ENCODE measurements at regions not wholly inside any gene's neighbourhood (a gene's known extent, or its start where the extent isn't known, plus 50 kb on each side); places are given as distances from the start of the nearest gene placed in this dataset.
"Not testable (repeated sequence)": the region's sequence is repeated elsewhere in the genome, so short reads cannot be mapped to it uniquely, and the experiment has no call there.

GRCh38 chr5:176754376-176754973 is 55.9 kb upstream of the UNC5A start:
- ChIA-PET POLR2A (no interaction called here), CTCF (interaction anchor here (0.7 kb wide), 1 partner anchor 80 kb away, joined by 3 read pairs; no protein-coding TSS in a partner anchor)
- Histone ChIP-seq H3K4me3 (ENCODE audit: low read depth in 2 of 2, low read length in 2 of 2) (no peak overlapping the region), H3K36me3 (ENCODE audit: control insufficient read depth, insufficient read depth, low read length) (no peaks in the 10 kb centered on the region), H3K4me1 (ENCODE audit: control insufficient read depth, insufficient read depth, low read length) (no peaks in the 10 kb centered on the region), H3K27me3 (ENCODE audit: control insufficient read depth, insufficient read depth, low read length) (peaks cover 29% of the 10 kb centered on the region), H3K9me3 (ENCODE audit: control insufficient read depth, insufficient read depth, low read depth, low read length) (no peaks in the 10 kb centered on the region), H3K27ac (ENCODE audit: low read length) (no peak overlapping the region)
- in situ Hi-C loops (cut with HindIII; ENCODE audit: low pct_unique_long_range_greater_than_20kb, low sequenced_read_pairs): no loop called here
- ATAC-seq: no peak
- no peak for DNase-seq (ENCODE audit: low read depth, low spot score)
- BruUV-seq (replicated peaks): no TSS peak
- intact Hi-C loops (cut with micrococcal nuclease; ENCODE audit: unreplicated experiment): no loop called here
- TF ChIP-seq CTCF (IDR thresholded peaks at IDR 0.05) (no peak), POLR2AphosphoS5 (IDR thresholded peaks at IDR 0.05; ENCODE audit: low read depth, low read length) (no peak), TCF7L2 (IDR thresholded peaks at IDR 0.05; ENCODE audit: low read depth, low read length) (no peak), SIN3A (IDR thresholded peaks at IDR 0.05; ENCODE audit: borderline replicate concordance, insufficient read depth, low read depth, low read length) (no peak)
- TF ChIP-seq, protein P1, sequence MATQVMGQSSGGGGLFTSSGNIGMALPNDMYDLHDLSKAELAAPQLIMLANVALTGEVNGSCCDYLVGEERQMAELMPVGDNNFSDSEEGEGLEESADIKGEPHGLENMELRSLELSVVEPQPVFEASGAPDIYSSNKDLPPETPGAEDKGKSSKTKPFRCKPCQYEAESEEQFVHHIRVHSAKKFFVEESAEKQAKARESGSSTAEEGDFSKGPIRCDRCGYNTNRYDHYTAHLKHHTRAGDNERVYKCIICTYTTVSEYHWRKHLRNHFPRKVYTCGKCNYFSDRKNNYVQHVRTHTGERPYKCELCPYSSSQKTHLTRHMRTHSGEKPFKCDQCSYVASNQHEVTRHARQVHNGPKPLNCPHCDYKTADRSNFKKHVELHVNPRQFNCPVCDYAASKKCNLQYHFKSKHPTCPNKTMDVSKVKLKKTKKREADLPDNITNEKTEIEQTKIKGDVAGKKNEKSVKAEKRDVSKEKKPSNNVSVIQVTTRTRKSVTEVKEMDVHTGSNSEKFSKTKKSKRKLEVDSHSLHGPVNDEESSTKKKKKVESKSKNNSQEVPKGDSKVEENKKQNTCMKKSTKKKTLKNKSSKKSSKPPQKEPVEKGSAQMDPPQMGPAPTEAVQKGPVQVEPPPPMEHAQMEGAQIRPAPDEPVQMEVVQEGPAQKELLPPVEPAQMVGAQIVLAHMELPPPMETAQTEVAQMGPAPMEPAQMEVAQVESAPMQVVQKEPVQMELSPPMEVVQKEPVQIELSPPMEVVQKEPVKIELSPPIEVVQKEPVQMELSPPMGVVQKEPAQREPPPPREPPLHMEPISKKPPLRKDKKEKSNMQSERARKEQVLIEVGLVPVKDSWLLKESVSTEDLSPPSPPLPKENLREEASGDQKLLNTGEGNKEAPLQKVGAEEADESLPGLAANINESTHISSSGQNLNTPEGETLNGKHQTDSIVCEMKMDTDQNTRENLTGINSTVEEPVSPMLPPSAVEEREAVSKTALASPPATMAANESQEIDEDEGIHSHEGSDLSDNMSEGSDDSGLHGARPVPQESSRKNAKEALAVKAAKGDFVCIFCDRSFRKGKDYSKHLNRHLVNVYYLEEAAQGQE (IDR thresholded peaks at IDR 0.05; ENCODE audit: insufficient read depth in 1 of 2, low read depth in 2 of 2, low read length in 1 of 2): no peak

DNA sequence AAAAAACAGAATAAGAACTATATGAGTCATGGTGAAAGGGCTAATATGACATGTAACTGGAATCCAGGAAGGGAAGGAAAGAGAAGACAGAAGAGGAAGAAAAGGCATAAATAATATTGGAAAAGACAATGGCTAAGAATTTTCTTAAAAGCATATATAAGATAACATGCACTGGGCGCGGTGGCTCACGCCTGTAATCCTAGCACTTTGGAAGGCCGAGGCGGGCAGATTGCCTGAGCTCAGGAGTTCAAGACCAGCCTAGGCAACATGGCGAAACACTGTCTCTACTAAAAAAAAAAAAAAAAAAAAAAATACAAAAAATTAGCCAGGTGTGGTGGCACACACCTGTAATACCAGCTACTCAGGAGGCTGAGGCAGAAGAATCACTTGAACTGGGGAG is 54.8 kb upstream of the UNC5A start:
- BruUV-seq (replicated peaks); DNase-seq (ENCODE audit: low read depth, low spot score); CTCF ChIA-PET; intact Hi-C loops (cut with micrococcal nuclease; ENCODE audit: unreplicated experiment); H3K27ac ChIP-seq (ENCODE audit: low read length); H3K4me1 ChIP-seq (ENCODE audit: control insufficient read depth, insufficient read depth, low read length); H3K36me3 ChIP-seq (ENCODE audit: control insufficient read depth, insufficient read depth, low read length); H3K4me3 ChIP-seq (ENCODE audit: low read depth in 2 of 2, low read length in 2 of 2); ATAC-seq; H3K9me3 ChIP-seq (ENCODE audit: control insufficient read depth, insufficient read depth, low read depth, low read length); POLR2A ChIA-PET; in situ Hi-C loops (cut with HindIII; ENCODE audit: low pct_unique_long_range_greater_than_20kb, low sequenced_read_pairs): not testable (repeated sequence)
- peaks cover 30% of the 10 kb centered on the region for H3K27me3 ChIP-seq (ENCODE audit: control insufficient read depth, insufficient read depth, low read length)

DNA sequence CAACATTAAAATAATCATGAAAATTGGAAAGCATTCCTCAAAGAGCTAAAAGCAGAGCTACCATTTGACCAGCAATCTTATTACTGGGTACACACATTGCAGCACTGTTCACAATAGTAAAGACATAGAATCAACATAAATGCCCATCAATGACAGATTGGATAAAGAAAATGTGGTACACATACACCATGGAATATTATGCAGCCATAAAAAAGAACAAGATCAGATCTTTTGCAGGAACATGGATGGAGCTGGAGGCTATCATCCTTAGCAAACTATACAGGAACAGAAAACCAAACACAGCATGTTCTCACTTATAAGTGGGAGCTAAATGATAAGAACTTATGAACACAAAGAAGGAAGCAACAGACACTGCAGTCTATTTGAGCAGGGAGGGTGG is 52.8 kb upstream of the UNC5A start:
- H3K36me3 ChIP-seq (ENCODE audit: control insufficient read depth, insufficient read depth, low read length); CTCF ChIA-PET; BruUV-seq (replicated peaks); DNase-seq (ENCODE audit: low read depth, low spot score); H3K27ac ChIP-seq (ENCODE audit: low read length); H3K4me1 ChIP-seq (ENCODE audit: control insufficient read depth, insufficient read depth, low read length); H3K4me3 ChIP-seq (ENCODE audit: low read depth in 2 of 2, low read length in 2 of 2); intact Hi-C loops (cut with micrococcal nuclease; ENCODE audit: unreplicated experiment); in situ Hi-C loops (cut with HindIII; ENCODE audit: low pct_unique_long_range_greater_than_20kb, low sequenced_read_pairs); H3K9me3 ChIP-seq (ENCODE audit: control insufficient read depth, insufficient read depth, low read depth, low read length); ATAC-seq: not testable (repeated sequence)
- POLR2A ChIA-PET: interaction anchor here (0.5 kb wide), 1 partner anchor 49 kb away, joined by 4 read pairs; no protein-coding TSS in a partner anchor
- peaks cover 18% of the 10 kb centered on the region for H3K27me3 ChIP-seq (ENCODE audit: control insufficient read depth, insufficient read depth, low read length)
